ENCODE measurements at regions not wholly inside any gene's neighbourhood (a gene's known extent, or its start where the extent isn't known, plus 50 kb on each side); places are given as distances from the start of the nearest gene placed in this dataset.

GRCh38 chr3:96334779-96335178, 479.6 kb upstream of the EPHA6 start:
- no TSS peak for BruUV-seq (replicated peaks)
- no peak overlapping the region for H3K4me3 ChIP-seq
- no peaks in the 10 kb centered on the region for H3K79me2 ChIP-seq (ENCODE audit: control insufficient read depth, insufficient read depth, low read length)
- H2AFZ ChIP-seq (ENCODE audit: low read depth, low read length) = no peak overlapping the region
- H3K9me1 ChIP-seq (ENCODE audit: control insufficient read depth, insufficient read depth, low read length) = no peaks in the 10 kb centered on the region
- H3K9me3 ChIP-seq (replicated peaks; ENCODE audit: control insufficient read depth, insufficient read depth, low read depth, low read length) = no peaks in the 10 kb centered on the region
- ChIA-PET POLR2A (no interaction called here), CTCF (ENCODE audit: low intra/inter-chr PET ratio) (no interaction called here)
- H3K4me1 ChIP-seq (replicated peaks in 1 of 2; ENCODE audit: control insufficient read depth in 2 of 2, insufficient read depth in 2 of 2, low read length in 2 of 2) = no peaks in the 10 kb centered on the region
- ATAC-seq (no peak), FAIRE-seq (no peak), DNase-seq (ENCODE audit: extremely low read depth in 1 of 4, low spot score in 3 of 4) (no peak)
- no peak overlapping the region for H3K27ac ChIP-seq (ENCODE audit: extremely low read depth, low read depth, low read length)
- H3K36me3 ChIP-seq (ENCODE audit: control insufficient read depth, insufficient read depth, low read length) = no peaks in the 10 kb centered on the region
- WGBS (ENCODE audit: insufficient coverage, low coverage, missing lambda C conversion rate) = 0% methylated on average over 1 of the region's 1 CpG
- H3K27me3 ChIP-seq (ENCODE audit: control insufficient read depth in 2 of 2, insufficient read depth in 2 of 2, low read length in 2 of 2) = no peaks in the 10 kb centered on the region
- H3K4me2 ChIP-seq (ENCODE audit: insufficient read depth, low read length) = no peak overlapping the region
- H4K20me1 ChIP-seq (replicated peaks; ENCODE audit: control insufficient read depth, insufficient read depth, low read length) = no peaks in the 10 kb centered on the region
- no peak overlapping the region for H3K9ac ChIP-seq (ENCODE audit: insufficient read depth in 1 of 2, low read depth in 2 of 2, low read length in 2 of 2)
- intact Hi-C loops (cut with micrococcal nuclease) = no loop called here
- TF ChIP-seq CHD7 (IDR thresholded peaks at IDR 0.05; ENCODE audit: low read depth, low read length) = no peak
- TF ChIP-seq PHTF2 (CRISPR knock-in tag; IDR thresholded peaks at IDR 0.05) = no peak
- no peak for TF ChIP-seq HNRNPH1 (optimal IDR thresholded peaks at IDR 0.05; ENCODE audit: low read depth, low read length)
- TF ChIP-seq MBD1 (CRISPR knock-in tag; IDR thresholded peaks at IDR 0.05) = no peak
- no peak for TF ChIP-seq SMARCE1 (IDR thresholded peaks at IDR 0.05)
- in situ Hi-C loops (cut with MboI) = no loop called here

Measured in K562 (cell line).